LoVo (cell line): ENCODE measurements at regions not wholly inside any gene's neighbourhood (a gene's known extent, or its start where the extent isn't known, plus 50 kb on each side); places are given as distances from the start of the nearest gene placed in this dataset.

Source experiments
- DNase-seq: peaks from one replicate; pipeline ENCODE4 v3.0.0-alpha.2; 2016; ENCODE audit warnings: low spot score

GRCh38 chr17:12590417-12590816 lies 75.3 kb upstream of the MYOCD start:
- no peak for DNase-seq

GRCh38 chr17:12591021-12591735 lies 74.5 kb upstream of the MYOCD start:
- no peak for DNase-seq

GRCh38 chr17:12592941-12593340 lies 72.7 kb upstream of the MYOCD start:
- DNase-seq = no peak

GRCh38 chr17:12596961-12597360 lies 68.7 kb upstream of the MYOCD start:
- DNase-seq = no peak

- no peak for DNase-seq
Measured at GRCh38 chr17:12597895-12598294, 67.8 kb upstream of the MYOCD start.

GRCh38 chr17:12599186-12599920 lies 66.3 kb upstream of the MYOCD start:
- no peak for DNase-seq

GRCh38 chr17:12600349-12600748 lies 65.3 kb upstream of the MYOCD start:
- DNase-seq = no peak

- no peak for DNase-seq
Measured at GRCh38 chr17:12603566-12603965, 62.1 kb upstream of the MYOCD start.

- no peak for DNase-seq
Measured at GRCh38 chr17:12605222-12605621, 60.5 kb upstream of the MYOCD start.

GRCh38 chr17:12613566-12613965 lies 52.1 kb upstream of the MYOCD start:
- no peak for DNase-seq
